Heart right ventricle (tissue), 16 donors: ENCODE measurements at regions not wholly inside any gene's neighbourhood (a gene's known extent, or its start where the extent isn't known, plus 50 kb on each side); places are given as distances from the start of the nearest gene placed in this dataset.

Experiments
- ATAC-seq, 8 donors: fragments of 200-7000 bp; cut with Tn5 transposase; one replicate each; pipeline ENCODE4 v1.9.1; 2020; ENCODE audit warnings: mild to moderate bottlenecking in 8 of 8, moderate library complexity in 8 of 8, moderate number of reproducible peaks in 1 of 8
- DNase-seq, 2 donors: peaks; one replicate each; pipeline ENCODE4 v3.0.0-alpha.2; 2020
- H3K27ac ChIP-seq, 10 donors: fragments of 200-600 bp; sonication (generic) in 2 of 10; one replicate each; pipeline versions ENCODE4 v1.5.0 to v1.8.0; 2020 to 2022; ENCODE audit warnings: mild to moderate bottlenecking in 3 of 10
- H3K27me3 ChIP-seq, 7 donors: fragments of 200-600 bp; one replicate each; pipeline ENCODE4 v1.8.0; 2021 to 2022; ENCODE audit warnings: mild to moderate bottlenecking in 2 of 7
- H3K36me3 ChIP-seq, 9 donors: fragments of 200-600 bp; sonication (generic) in 1 of 9; one replicate each; pipeline versions ENCODE4 v1.5.0 to v1.8.0; 2020 to 2022; ENCODE audit warnings: mild to moderate bottlenecking in 2 of 9
- H3K4me1 ChIP-seq, 9 donors: fragments of 200-600 bp; sonication (generic) in 1 of 9; one replicate each; pipeline versions ENCODE4 v1.5.0 to v1.8.0; 2020 to 2022; ENCODE audit warnings: mild to moderate bottlenecking in 4 of 9
- H3K4me3 ChIP-seq, 10 donors: fragments of 200-600 bp; sonication (generic) in 2 of 10; one replicate each; pipeline versions ENCODE4 v1.5.0 to v1.8.0; 2020 to 2022; ENCODE audit warnings: mild to moderate bottlenecking in 7 of 10, moderate library complexity in 2 of 10
- H3K9me3 ChIP-seq, 11 donors: fragments of 200-600 bp in 10 of 11; sonication (generic) in 2 of 11; one replicate each; pipeline versions ENCODE4 v1.5.0 to v1.8.0; 2013 to 2022; ENCODE audit warnings: mild to moderate bottlenecking in 2 of 11, control low read depth in 1 of 11, moderate library complexity in 1 of 11
- CTCF ChIP-seq, 9 donors: fragments of 200-600 bp; sonication (generic) in 2 of 9; IDR thresholded peaks; one replicate each; pipeline versions ENCODE4 v1.5.0 to v1.8.0; 2021 to 2022; ENCODE audit warnings: antibody characterized with exemption in 9 of 9, mild to moderate bottlenecking in 5 of 9, moderate library complexity in 1 of 9
- WGBS, 2 donors: extraction: QIAGEN DNeasy Blood & Tissue Kit; methylation state at CpG; one replicate each; pipeline ENCODE4 v1.1.7; 2013; ENCODE audit warnings: inconsistent platforms in 1 of 2; 5-methylcytosine and 5-hydroxymethylcytosine counted together
- intact Hi-C, 10 donors: fragments of 100-400 bp; cut with DNase I; formaldehyde crosslinking; loops; one replicate each; pipeline versions ENCODE4 v1.11.1 to v1.14.2; 2022
- donor health status: Arrhythmogenic right ventricular cardiomyopathy.
- donor health status: ischemic (EF 13 %, LVEDD 7.1; RV severe dilation, severe dysfunction).
- donor health status: healthy with polysubstance abuse.
- donor health status: DM: no; HTN: yes; CAD: no.
- donor health status: DM: no; HTN: no; CAD: no.
- donor health status: ischemic (EF 25% LVEDD 6.9; RV normal size, moderate dysfunction).
- donor health status: ischemic (EF 25% LVEDD 5.7; RV mildly dilated, moderate dysfunction).
- donor health status: healthy.
- donor health status: DM: yes; HTN: yes; CAD: no.
- donor health status: Ischemic cardiomyopathy.
- donor health status: ischemic (EF 35%, LVEDD 5.7; RV mildly dilated, moderate dysfunction).
- donor health status: nonischemic (EF 11% LVEDD 7.7; RV severe dilation, severe dysfunction).
- donor health status: DM: yes; HTN: yes; CAD: no.
- donor health status: PGD.
- donor health status: ischemic (EF 29% LVEDD 5.4; RV normal size, mild dysfunction).
- donor health status: nonischemic (EF 23%, LVEDD 6.1; RV moderate dilation, normal function).

- peaks cover 0 to 8% (median 0%) of the 10 kb centered on the region in 9 donors for H3K4me1 ChIP-seq
- WGBS, 2 donors: 78 to 79% methylated on average over 6 of the region's 6 CpGs
- no peak for DNase-seq
- no peaks in the 10 kb centered on the region for H3K36me3 ChIP-seq
- no peak for TF ChIP-seq CTCF (IDR thresholded peaks at IDR 0.05)
- H3K4me3 ChIP-seq: no peak overlapping the region
- H3K9me3 ChIP-seq: no peaks in the 10 kb centered on the region
- H3K27ac ChIP-seq: no peak overlapping the region
- no peak for ATAC-seq
- H3K27me3 ChIP-seq: no peaks in the 10 kb centered on the region
- intact Hi-C loops: no loop called here
These were observed 119.9 kb upstream of the ST6GAL2 start for GRCh38 chr2:107005853-107006252.

GRCh38 chr2:107006836-107007235 is 120.9 kb upstream of the ST6GAL2 start:
- DNase-seq (no peak), ATAC-seq (no peak)
- no peaks in the 10 kb centered on the region for H3K36me3 ChIP-seq
- intact Hi-C loops: no loop called here
- no peak overlapping the region for H3K27ac ChIP-seq
- H3K27me3 ChIP-seq: no peaks in the 10 kb centered on the region
- H3K4me1 ChIP-seq: peaks cover 0 to 3% (median 0%) of the 10 kb centered on the region in 9 donors
- WGBS, 2 donors: 78 to 88% methylated on average over 2 of the region's 2 CpGs
- no peak overlapping the region for H3K4me3 ChIP-seq
- no peaks in the 10 kb centered on the region for H3K9me3 ChIP-seq
- no peak for TF ChIP-seq CTCF (IDR thresholded peaks at IDR 0.05)

GRCh38 chr2:107007927-107008326 is 122.0 kb upstream of the ST6GAL2 start:
- WGBS, 2 donors: 55 to 57% methylated on average over 3 of the region's 3 CpGs
- no peak for TF ChIP-seq CTCF (IDR thresholded peaks at IDR 0.05)
- no peaks in the 10 kb centered on the region for H3K27me3 ChIP-seq
- H3K4me3 ChIP-seq: no peak overlapping the region
- H3K27ac ChIP-seq: no peak overlapping the region
- H3K4me1 ChIP-seq: no peaks in the 10 kb centered on the region
- no peaks in the 10 kb centered on the region for H3K9me3 ChIP-seq
- ATAC-seq (no peak), DNase-seq (no peak)
- intact Hi-C loops: no loop called here
- no peaks in the 10 kb centered on the region for H3K36me3 ChIP-seq

- WGBS, 2 donors: 71 to 77% methylated on average over 3 of the region's 3 CpGs
These were observed 122.9 kb upstream of the ST6GAL2 start for GRCh38 chr2:107008843-107009242.

More at GRCh38 chr2:107008843-107009242, 122.9 kb upstream of the ST6GAL2 start:
- intact Hi-C loops: no loop called here
- Histone ChIP-seq H3K27ac (no peak overlapping the region), H3K4me3 (no peak overlapping the region), H3K27me3 (no peaks in the 10 kb centered on the region), H3K36me3 (no peaks in the 10 kb centered on the region), H3K9me3 (no peaks in the 10 kb centered on the region), H3K4me1 (no peaks in the 10 kb centered on the region)
- no peak for DNase-seq
- no peak for TF ChIP-seq CTCF (IDR thresholded peaks at IDR 0.05)
- no peak for ATAC-seq
